ENCODE measurements at regions not wholly inside any gene's neighbourhood (a gene's known extent, or its start where the extent isn't known, plus 50 kb on each side); places are given as distances from the start of the nearest gene placed in this dataset.

DNA sequence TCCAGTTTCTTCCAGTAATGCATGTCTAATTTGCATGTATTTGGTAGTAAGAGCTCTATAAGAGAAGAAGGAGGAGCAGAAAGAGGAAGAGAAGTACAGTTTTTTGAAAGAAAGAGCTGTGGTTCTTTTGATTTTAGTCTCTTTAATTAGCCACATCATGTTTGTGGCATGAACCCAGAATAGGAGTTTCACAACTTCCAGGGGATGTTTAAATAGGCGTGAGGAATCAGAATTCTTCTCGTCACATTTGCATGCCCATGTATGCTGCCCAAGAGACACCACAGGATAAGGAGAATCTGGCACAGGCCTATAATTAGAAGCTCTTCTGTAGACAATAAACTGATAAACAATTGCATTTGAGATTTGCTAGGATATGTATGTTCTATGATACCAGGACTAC, 78.7 kb downstream of the GAS1 start (continued):
- TF ChIP-seq FOXK2 (conservative IDR thresholded peaks at IDR 0.05 in 1 of 2, IDR thresholded peaks at IDR 0.05 in 1 of 2; ENCODE audit: low read depth in 2 of 2) (no peak), JUND (IDR thresholded peaks at IDR 0.05; ENCODE audit: borderline replicate concordance, low read depth, low read length) (no peak), JUND (tag; IDR thresholded peaks at IDR 0.05; ENCODE audit: borderline replicate concordance, low read depth, low read length) (no peak), ELF2 (CRISPR knock-in tag; IDR thresholded peaks at IDR 0.05) (no peak), RAD51 (IDR thresholded peaks at IDR 0.05; ENCODE audit: borderline replicate concordance, low read depth) (no peak), PPARD (CRISPR knock-in tag; IDR thresholded peaks at IDR 0.05) (no peak), CREB1 (IDR thresholded peaks at IDR 0.05) (no peak), CREB1 (CRISPR knock-in tag; IDR thresholded peaks at IDR 0.05) (no peak), SIRT6 (IDR thresholded peaks at IDR 0.05; ENCODE audit: low read depth, low read length) (no peak), SMAD3 (CRISPR knock-in tag; conservative IDR thresholded peaks at IDR 0.05) (no peak), ZNF699 (CRISPR knock-in tag; IDR thresholded peaks at IDR 0.05; ENCODE audit: insufficient replicate concordance) (no peak), HDAC6 (IDR thresholded peaks at IDR 0.05; ENCODE audit: low read depth, low read length) (no peak)
- TF ChIP-seq, protein P1, sequence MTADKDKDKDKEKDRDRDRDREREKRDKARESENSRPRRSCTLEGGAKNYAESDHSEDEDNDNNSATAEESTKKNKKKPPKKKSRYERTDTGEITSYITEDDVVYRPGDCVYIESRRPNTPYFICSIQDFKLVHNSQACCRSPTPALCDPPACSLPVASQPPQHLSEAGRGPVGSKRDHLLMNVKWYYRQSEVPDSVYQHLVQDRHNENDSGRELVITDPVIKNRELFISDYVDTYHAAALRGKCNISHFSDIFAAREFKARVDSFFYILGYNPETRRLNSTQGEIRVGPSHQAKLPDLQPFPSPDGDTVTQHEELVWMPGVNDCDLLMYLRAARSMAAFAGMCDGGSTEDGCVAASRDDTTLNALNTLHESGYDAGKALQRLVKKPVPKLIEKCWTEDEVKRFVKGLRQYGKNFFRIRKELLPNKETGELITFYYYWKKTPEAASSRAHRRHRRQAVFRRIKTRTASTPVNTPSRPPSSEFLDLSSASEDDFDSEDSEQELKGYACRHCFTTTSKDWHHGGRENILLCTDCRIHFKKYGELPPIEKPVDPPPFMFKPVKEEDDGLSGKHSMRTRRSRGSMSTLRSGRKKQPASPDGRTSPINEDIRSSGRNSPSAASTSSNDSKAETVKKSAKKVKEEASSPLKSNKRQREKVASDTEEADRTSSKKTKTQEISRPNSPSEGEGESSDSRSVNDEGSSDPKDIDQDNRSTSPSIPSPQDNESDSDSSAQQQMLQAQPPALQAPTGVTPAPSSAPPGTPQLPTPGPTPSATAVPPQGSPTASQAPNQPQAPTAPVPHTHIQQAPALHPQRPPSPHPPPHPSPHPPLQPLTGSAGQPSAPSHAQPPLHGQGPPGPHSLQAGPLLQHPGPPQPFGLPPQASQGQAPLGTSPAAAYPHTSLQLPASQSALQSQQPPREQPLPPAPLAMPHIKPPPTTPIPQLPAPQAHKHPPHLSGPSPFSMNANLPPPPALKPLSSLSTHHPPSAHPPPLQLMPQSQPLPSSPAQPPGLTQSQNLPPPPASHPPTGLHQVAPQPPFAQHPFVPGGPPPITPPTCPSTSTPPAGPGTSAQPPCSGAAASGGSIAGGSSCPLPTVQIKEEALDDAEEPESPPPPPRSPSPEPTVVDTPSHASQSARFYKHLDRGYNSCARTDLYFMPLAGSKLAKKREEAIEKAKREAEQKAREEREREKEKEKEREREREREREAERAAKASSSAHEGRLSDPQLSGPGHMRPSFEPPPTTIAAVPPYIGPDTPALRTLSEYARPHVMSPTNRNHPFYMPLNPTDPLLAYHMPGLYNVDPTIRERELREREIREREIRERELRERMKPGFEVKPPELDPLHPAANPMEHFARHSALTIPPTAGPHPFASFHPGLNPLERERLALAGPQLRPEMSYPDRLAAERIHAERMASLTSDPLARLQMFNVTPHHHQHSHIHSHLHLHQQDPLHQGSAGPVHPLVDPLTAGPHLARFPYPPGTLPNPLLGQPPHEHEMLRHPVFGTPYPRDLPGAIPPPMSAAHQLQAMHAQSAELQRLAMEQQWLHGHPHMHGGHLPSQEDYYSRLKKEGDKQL (CRISPR knock-in tag; IDR thresholded peaks at IDR 0.05; ENCODE audit: borderline replicate concordance): no peak

Measured in K562 (cell line).